NT2/D1 (cell line): ENCODE measurements at regions not wholly inside any gene's neighbourhood (a gene's known extent, or its start where the extent isn't known, plus 50 kb on each side); places are given as distances from the start of the nearest gene placed in this dataset.

ENCODE experiments used
- DNase-seq: peaks from one replicate; pipeline ENCODE4 v3.0.0-alpha.2; 2011; ENCODE audit warnings: low read depth, low spot score
- H3K27me3 ChIP-seq: 2 replicates; pipeline ENCODE4 v1.6.0; 2011; ENCODE audit warnings: mild to moderate bottlenecking; ENCODE audit not compliant: insufficient read length, insufficient read depth
- H3K36me3 ChIP-seq: 2 replicates; pipeline ENCODE4 v1.6.1; 2011; ENCODE audit warnings: mild to moderate bottlenecking, low read length, mixed read lengths; ENCODE audit not compliant: insufficient read depth, insufficient read length
- H3K4me1 ChIP-seq: 2 replicates; pipeline ENCODE4 v1.5.1; 2011; ENCODE audit not compliant: insufficient read depth, insufficient read length
- H3K4me3 ChIP-seq: 2 replicates; pipeline ENCODE4 v1.5.1; 2011; ENCODE audit warnings: low read depth; ENCODE audit not compliant: insufficient read length
- H3K9ac ChIP-seq: 2 replicates; pipeline ENCODE4 v1.6.0; 2011; ENCODE audit warnings: low read depth; ENCODE audit not compliant: insufficient read length
- H3K9me3 ChIP-seq: 2 replicates; pipeline ENCODE4 v1.5.1; 2011; ENCODE audit warnings: mild to moderate bottlenecking, low read length; ENCODE audit not compliant: insufficient read depth
- SUZ12 ChIP-seq: IDR thresholded peaks from 2 replicates; pipeline ENCODE4 v1.6.1; 2011; ENCODE audit not compliant: insufficient read length, insufficient read depth; ENCODE audit errors: extremely low read depth
- YY1 ChIP-seq: IDR thresholded peaks from 2 replicates; pipeline ENCODE4 v1.6.1; 2011; ENCODE audit not compliant: insufficient read length, insufficient read depth
- ZNF274 ChIP-seq: IDR thresholded peaks from 2 replicates; pipeline ENCODE4 v1.6.1; 2011; ENCODE audit warnings: mild to moderate bottlenecking, low read depth, low read length

GRCh38 chr11:92790926-92791616 is 178.4 kb upstream of the MTNR1B start:
- H3K4me3 ChIP-seq = no peak overlapping the region
- DNase-seq = no peak
- H3K27me3 ChIP-seq = no peaks in the 10 kb centered on the region
- no peaks in the 10 kb centered on the region for H3K9me3 ChIP-seq
- H3K9ac ChIP-seq = no peak overlapping the region
- H3K36me3 ChIP-seq = no peaks in the 10 kb centered on the region
- TF ChIP-seq ZNF274 = no peak
- no peak for TF ChIP-seq SUZ12
- no peak for TF ChIP-seq YY1
- H3K4me1 ChIP-seq = no peaks in the 10 kb centered on the region

GRCh38 chr11:92791886-92792285 is 177.6 kb upstream of the MTNR1B start:
- Histone ChIP-seq H3K4me3 (no peak overlapping the region), H3K36me3 (no peaks in the 10 kb centered on the region), H3K4me1 (no peaks in the 10 kb centered on the region), H3K9me3 (no peaks in the 10 kb centered on the region), H3K9ac (no peak overlapping the region), H3K27me3 (no peaks in the 10 kb centered on the region)
- DNase-seq = no peak
- TF ChIP-seq SUZ12 (no peak), YY1 (no peak), ZNF274 (no peak)

- Histone ChIP-seq H3K9ac (no peak overlapping the region), H3K9me3 (no peaks in the 10 kb centered on the region), H3K36me3 (no peaks in the 10 kb centered on the region), H3K27me3 (no peaks in the 10 kb centered on the region), H3K4me1 (no peaks in the 10 kb centered on the region), H3K4me3 (no peak overlapping the region)
- no peak for TF ChIP-seq ZNF274
- TF ChIP-seq SUZ12 = no peak
- TF ChIP-seq YY1 = no peak
- peak; percentile 44 for DNase-seq
These were observed 176.3 kb upstream of the MTNR1B start for GRCh38 chr11:92793189-92793588.

- TF ChIP-seq SUZ12 = no peak
- no peak for TF ChIP-seq ZNF274
- no peak for TF ChIP-seq YY1
These were observed 174.7 kb upstream of the MTNR1B start for GRCh38 chr11:92794783-92795182.

GRCh38 chr11:92796744-92797143 is 172.7 kb upstream of the MTNR1B start:
- Histone ChIP-seq H3K36me3 (no peaks in the 10 kb centered on the region), H3K27me3 (no peaks in the 10 kb centered on the region), H3K9me3 (no peaks in the 10 kb centered on the region), H3K9ac (no peak overlapping the region), H3K4me1 (no peaks in the 10 kb centered on the region), H3K4me3 (no peak overlapping the region)
- DNase-seq = no peak
- no peak for TF ChIP-seq ZNF274
- TF ChIP-seq SUZ12 = no peak
- no peak for TF ChIP-seq YY1

More at GRCh38 chr11:92794783-92795182, 174.7 kb upstream of the MTNR1B start:
- Histone ChIP-seq H3K4me1 (no peaks in the 10 kb centered on the region), H3K36me3 (no peaks in the 10 kb centered on the region), H3K9me3 (no peaks in the 10 kb centered on the region), H3K9ac (no peak overlapping the region), H3K27me3 (no peaks in the 10 kb centered on the region), H3K4me3 (no peak overlapping the region)
- DNase-seq = no peak

- DNase-seq = no peak
- no peak overlapping the region for H3K9ac ChIP-seq
- no peaks in the 10 kb centered on the region for H3K9me3 ChIP-seq
- H3K27me3 ChIP-seq = no peaks in the 10 kb centered on the region
- TF ChIP-seq SUZ12 (no peak), ZNF274 (no peak), YY1 (no peak)
- H3K4me1 ChIP-seq = no peaks in the 10 kb centered on the region
- H3K4me3 ChIP-seq = no peak overlapping the region
- H3K36me3 ChIP-seq = no peaks in the 10 kb centered on the region
These were observed 171.6 kb upstream of the MTNR1B start for GRCh38 chr11:92797874-92798273.

GRCh38 chr11:92801685-92802084 is 167.8 kb upstream of the MTNR1B start:
- Histone ChIP-seq H3K9ac (no peak overlapping the region), H3K36me3 (no peaks in the 10 kb centered on the region)

More at GRCh38 chr11:92801685-92802084, 167.8 kb upstream of the MTNR1B start:
- no peak for TF ChIP-seq YY1
- no peak for TF ChIP-seq SUZ12
- TF ChIP-seq ZNF274 = no peak
- no peak for DNase-seq
- no peaks in the 10 kb centered on the region for H3K9me3 ChIP-seq
- H3K4me3 ChIP-seq = no peak overlapping the region
- no peaks in the 10 kb centered on the region for H3K4me1 ChIP-seq
- H3K27me3 ChIP-seq = no peaks in the 10 kb centered on the region
